ENCODE measurements at regions not wholly inside any gene's neighbourhood (a gene's known extent, or its start where the extent isn't known, plus 50 kb on each side); places are given as distances from the start of the nearest gene placed in this dataset.

DNA sequence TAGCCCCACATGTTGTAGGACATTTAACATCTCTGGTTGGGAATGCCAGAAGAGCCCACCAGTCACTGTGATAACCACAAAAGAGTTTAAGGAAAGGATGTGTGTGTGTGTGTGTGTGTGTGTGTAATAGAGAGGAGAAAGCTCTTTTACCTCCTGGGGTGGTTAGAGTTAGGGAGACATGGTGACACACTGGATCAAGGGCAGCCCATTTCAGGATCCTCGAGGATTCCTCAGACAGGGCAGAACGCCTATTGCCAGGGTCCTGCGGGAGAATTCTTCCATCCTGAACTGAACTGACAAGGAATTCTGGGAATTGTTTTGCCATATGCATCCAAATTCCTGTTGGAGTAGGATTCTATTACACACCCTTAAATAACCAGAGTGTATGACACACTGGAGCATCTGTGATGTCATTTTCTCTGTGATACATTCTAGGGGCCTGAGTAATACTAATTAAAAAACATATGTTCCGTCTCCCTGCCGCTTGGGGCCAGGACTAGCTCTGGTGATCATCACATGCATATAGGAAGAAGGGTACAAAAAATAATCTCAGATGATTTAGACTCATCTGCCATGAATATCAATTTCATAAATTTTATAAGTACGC, 156.4 kb upstream of the MMADHC start (continued):
- TF ChIP-seq, protein P1, sequence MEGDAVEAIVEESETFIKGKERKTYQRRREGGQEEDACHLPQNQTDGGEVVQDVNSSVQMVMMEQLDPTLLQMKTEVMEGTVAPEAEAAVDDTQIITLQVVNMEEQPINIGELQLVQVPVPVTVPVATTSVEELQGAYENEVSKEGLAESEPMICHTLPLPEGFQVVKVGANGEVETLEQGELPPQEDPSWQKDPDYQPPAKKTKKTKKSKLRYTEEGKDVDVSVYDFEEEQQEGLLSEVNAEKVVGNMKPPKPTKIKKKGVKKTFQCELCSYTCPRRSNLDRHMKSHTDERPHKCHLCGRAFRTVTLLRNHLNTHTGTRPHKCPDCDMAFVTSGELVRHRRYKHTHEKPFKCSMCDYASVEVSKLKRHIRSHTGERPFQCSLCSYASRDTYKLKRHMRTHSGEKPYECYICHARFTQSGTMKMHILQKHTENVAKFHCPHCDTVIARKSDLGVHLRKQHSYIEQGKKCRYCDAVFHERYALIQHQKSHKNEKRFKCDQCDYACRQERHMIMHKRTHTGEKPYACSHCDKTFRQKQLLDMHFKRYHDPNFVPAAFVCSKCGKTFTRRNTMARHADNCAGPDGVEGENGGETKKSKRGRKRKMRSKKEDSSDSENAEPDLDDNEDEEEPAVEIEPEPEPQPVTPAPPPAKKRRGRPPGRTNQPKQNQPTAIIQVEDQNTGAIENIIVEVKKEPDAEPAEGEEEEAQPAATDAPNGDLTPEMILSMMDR (IDR thresholded peaks at IDR 0.05), result peak; percentile 35
- no peak for TF ChIP-seq FOXJ3 (CRISPR knock-in tag; IDR thresholded peaks at IDR 0.05)
- TF ChIP-seq, protein P2, sequence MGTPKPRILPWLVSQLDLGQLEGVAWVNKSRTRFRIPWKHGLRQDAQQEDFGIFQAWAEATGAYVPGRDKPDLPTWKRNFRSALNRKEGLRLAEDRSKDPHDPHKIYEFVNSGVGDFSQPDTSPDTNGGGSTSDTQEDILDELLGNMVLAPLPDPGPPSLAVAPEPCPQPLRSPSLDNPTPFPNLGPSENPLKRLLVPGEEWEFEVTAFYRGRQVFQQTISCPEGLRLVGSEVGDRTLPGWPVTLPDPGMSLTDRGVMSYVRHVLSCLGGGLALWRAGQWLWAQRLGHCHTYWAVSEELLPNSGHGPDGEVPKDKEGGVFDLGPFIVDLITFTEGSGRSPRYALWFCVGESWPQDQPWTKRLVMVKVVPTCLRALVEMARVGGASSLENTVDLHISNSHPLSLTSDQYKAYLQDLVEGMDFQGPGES (IDR thresholded peaks at IDR 0.05; ENCODE audit: low read depth, low read length), result no peak
- TF ChIP-seq TCF12 (IDR thresholded peaks at IDR 0.05), result peak; percentile 92
- peak; percentile 65; the same call in 1 of the 2 replicates for TF ChIP-seq TEAD4 (IDR thresholded peaks at IDR 0.05; ENCODE audit: borderline replicate concordance, insufficient read depth)
- TF ChIP-seq NFIC (IDR thresholded peaks at IDR 0.05; ENCODE audit: borderline replicate concordance), result peak; percentile 58; the same call in 1 of the 2 replicates
- TF ChIP-seq EP300 (IDR thresholded peaks at IDR 0.05; ENCODE audit: borderline replicate concordance in 1 of 2, low read depth in 1 of 2, low read length in 1 of 2), result peak in 1 of 2 experiments; percentile 75; a peak in 1 of 4 replicates

DNA sequence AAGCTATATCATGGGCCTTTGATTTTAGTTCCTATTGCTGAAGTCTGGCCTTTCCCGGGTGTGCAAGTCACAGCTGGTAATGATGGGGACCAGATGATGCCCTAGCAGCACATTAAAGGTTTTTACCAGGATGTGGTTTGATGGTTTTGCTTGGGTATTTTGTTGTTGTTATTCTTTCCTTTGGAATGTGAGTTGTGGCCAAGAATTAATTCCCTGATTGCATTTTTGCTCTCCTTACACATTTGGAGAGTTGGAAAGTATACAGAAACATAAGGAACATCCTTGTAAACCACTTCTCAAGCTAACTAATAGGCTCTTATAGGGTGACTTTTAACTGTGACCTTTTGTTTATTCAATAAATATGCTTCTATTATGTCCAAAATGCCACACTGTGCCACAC, 154.1 kb upstream of the MMADHC start:
- H3K9me3 ChIP-seq, result no peaks in the 10 kb centered on the region
- no peak overlapping the region for H2AFZ ChIP-seq (ENCODE audit: low read depth)
- H3K27ac ChIP-seq (ENCODE audit: low read depth in 2 of 2, low read length in 1 of 2), result peak overlapping the region; percentile 30 to 76; a peak in 2 of 4 replicates
- no peaks in the 10 kb centered on the region for H3K9me2 ChIP-seq
- H3K4me2 ChIP-seq, result 0 out of 2 replicates have a peak overlapping the region, but pooled peaks have one; percentile 8
- no peaks in the 10 kb centered on the region for H3K79me2 ChIP-seq (ENCODE audit: insufficient read depth)
- H3K4me1 ChIP-seq (ENCODE audit: control insufficient read depth in 1 of 2, insufficient read depth in 2 of 2, low read depth in 1 of 2, low read length in 1 of 2), result peaks cover 11 to 34% of the 10 kb centered on the region in 2 experiments; a peak in 3 of 4 replicates
- WGBS (ENCODE audit: low lambda C conversion rate), result 25% methylated on average over 1 of the region's 1 CpG
- no peaks in the 10 kb centered on the region for H3K36me3 ChIP-seq (replicated peaks in 1 of 2; ENCODE audit: control insufficient read depth in 1 of 2, insufficient read depth in 2 of 2, low read length in 1 of 2)
- DNase-seq, result no peak
- no peak overlapping the region for H3K9ac ChIP-seq
- ChIA-PET CTCF (no interaction called here), POLR2A (no interaction called here)
- H4K20me1 ChIP-seq (ENCODE audit: insufficient read depth), result no peaks in the 10 kb centered on the region
- H3K27me3 ChIP-seq (ENCODE audit: insufficient read depth), result no peaks in the 10 kb centered on the region
- peaks cover 12% of the 10 kb centered on the region for H3F3A ChIP-seq (replicated peaks; ENCODE audit: insufficient read depth)
- H3K4me3 ChIP-seq (ENCODE audit: low read depth in 2 of 2, low read length in 1 of 2), result no peak overlapping the region
- TF ChIP-seq, protein P3, sequence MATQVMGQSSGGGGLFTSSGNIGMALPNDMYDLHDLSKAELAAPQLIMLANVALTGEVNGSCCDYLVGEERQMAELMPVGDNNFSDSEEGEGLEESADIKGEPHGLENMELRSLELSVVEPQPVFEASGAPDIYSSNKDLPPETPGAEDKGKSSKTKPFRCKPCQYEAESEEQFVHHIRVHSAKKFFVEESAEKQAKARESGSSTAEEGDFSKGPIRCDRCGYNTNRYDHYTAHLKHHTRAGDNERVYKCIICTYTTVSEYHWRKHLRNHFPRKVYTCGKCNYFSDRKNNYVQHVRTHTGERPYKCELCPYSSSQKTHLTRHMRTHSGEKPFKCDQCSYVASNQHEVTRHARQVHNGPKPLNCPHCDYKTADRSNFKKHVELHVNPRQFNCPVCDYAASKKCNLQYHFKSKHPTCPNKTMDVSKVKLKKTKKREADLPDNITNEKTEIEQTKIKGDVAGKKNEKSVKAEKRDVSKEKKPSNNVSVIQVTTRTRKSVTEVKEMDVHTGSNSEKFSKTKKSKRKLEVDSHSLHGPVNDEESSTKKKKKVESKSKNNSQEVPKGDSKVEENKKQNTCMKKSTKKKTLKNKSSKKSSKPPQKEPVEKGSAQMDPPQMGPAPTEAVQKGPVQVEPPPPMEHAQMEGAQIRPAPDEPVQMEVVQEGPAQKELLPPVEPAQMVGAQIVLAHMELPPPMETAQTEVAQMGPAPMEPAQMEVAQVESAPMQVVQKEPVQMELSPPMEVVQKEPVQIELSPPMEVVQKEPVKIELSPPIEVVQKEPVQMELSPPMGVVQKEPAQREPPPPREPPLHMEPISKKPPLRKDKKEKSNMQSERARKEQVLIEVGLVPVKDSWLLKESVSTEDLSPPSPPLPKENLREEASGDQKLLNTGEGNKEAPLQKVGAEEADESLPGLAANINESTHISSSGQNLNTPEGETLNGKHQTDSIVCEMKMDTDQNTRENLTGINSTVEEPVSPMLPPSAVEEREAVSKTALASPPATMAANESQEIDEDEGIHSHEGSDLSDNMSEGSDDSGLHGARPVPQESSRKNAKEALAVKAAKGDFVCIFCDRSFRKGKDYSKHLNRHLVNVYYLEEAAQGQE (IDR thresholded peaks at IDR 0.05; ENCODE audit: low read depth, low read length), result no peak
- TF ChIP-seq FOSL2 (IDR thresholded peaks at IDR 0.05; ENCODE audit: borderline replicate concordance, low read depth), result peak; percentile 28; the same call in 1 of the 2 replicates
- TF ChIP-seq, protein P4, sequence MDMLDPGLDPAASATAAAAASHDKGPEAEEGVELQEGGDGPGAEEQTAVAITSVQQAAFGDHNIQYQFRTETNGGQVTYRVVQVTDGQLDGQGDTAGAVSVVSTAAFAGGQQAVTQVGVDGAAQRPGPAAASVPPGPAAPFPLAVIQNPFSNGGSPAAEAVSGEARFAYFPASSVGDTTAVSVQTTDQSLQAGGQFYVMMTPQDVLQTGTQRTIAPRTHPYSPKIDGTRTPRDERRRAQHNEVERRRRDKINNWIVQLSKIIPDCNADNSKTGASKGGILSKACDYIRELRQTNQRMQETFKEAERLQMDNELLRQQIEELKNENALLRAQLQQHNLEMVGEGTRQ (IDR thresholded peaks at IDR 0.05; ENCODE audit: borderline replicate concordance, low read depth, low read length), result no peak
- TF ChIP-seq RXRA (IDR thresholded peaks at IDR 0.05; ENCODE audit: borderline replicate concordance, low read depth), result 0 out of 2 replicates have a peak, but pooled peaks have one; percentile 11
- TF ChIP-seq FOXM1 (IDR thresholded peaks at IDR 0.05; ENCODE audit: low read depth), result peak; percentile 43; the same call in 1 of the 2 replicates
- TF ChIP-seq, protein P5, sequence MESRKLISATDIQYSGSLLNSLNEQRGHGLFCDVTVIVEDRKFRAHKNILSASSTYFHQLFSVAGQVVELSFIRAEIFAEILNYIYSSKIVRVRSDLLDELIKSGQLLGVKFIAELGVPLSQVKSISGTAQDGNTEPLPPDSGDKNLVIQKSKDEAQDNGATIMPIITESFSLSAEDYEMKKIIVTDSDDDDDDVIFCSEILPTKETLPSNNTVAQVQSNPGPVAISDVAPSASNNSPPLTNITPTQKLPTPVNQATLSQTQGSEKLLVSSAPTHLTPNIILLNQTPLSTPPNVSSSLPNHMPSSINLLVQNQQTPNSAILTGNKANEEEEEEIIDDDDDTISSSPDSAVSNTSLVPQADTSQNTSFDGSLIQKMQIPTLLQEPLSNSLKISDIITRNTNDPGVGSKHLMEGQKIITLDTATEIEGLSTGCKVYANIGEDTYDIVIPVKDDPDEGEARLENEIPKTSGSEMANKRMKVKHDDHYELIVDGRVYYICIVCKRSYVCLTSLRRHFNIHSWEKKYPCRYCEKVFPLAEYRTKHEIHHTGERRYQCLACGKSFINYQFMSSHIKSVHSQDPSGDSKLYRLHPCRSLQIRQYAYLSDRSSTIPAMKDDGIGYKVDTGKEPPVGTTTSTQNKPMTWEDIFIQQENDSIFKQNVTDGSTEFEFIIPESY (IDR thresholded peaks at IDR 0.05; ENCODE audit: borderline replicate concordance, low read depth), result 0 out of 2 replicates have a peak, but pooled peaks have one; percentile 24
- peak; percentile 89 for TF ChIP-seq NFIC (IDR thresholded peaks at IDR 0.05; ENCODE audit: borderline replicate concordance)
- peak; percentile 87 for TF ChIP-seq TEAD4 (IDR thresholded peaks at IDR 0.05; ENCODE audit: borderline replicate concordance, insufficient read depth)
- no peak for TF ChIP-seq MXI1 (IDR thresholded peaks at IDR 0.05; ENCODE audit: low read depth, low read length)
- TF ChIP-seq, protein P6, sequence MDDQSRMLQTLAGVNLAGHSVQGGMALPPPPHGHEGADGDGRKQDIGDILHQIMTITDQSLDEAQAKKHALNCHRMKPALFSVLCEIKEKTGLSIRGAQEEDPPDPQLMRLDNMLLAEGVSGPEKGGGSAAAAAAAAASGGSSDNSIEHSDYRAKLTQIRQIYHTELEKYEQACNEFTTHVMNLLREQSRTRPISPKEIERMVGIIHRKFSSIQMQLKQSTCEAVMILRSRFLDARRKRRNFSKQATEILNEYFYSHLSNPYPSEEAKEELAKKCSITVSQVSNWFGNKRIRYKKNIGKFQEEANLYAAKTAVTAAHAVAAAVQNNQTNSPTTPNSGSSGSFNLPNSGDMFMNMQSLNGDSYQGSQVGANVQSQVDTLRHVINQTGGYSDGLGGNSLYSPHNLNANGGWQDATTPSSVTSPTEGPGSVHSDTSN (IDR thresholded peaks at IDR 0.05), result peak; percentile 66
- peak; percentile 26; the same call in 1 of the 2 replicates for TF ChIP-seq MEF2A (IDR thresholded peaks at IDR 0.05; ENCODE audit: borderline replicate concordance, low read depth)
- peak; percentile 60 for TF ChIP-seq JUND (IDR thresholded peaks at IDR 0.05)
- TF ChIP-seq GATA2 (CRISPR knock-in tag; IDR thresholded peaks at IDR 0.05), result no peak
- TF ChIP-seq EP300 (IDR thresholded peaks at IDR 0.05; ENCODE audit: borderline replicate concordance in 1 of 2, low read depth in 1 of 2, low read length in 1 of 2), result peak in 1 of 2 experiments; percentile 84; a peak in 2 of 4 replicates
- peak; percentile 98 for TF ChIP-seq TCF12 (IDR thresholded peaks at IDR 0.05)
